GM18517 (cell line): ENCODE measurements at regions not wholly inside any gene's neighbourhood (a gene's known extent, or its start where the extent isn't known, plus 50 kb on each side); places are given as distances from the start of the nearest gene placed in this dataset.

Experiments used
- ATAC-seq: cut with Tn5 transposase; IDR thresholded peaks from one replicate; pipeline ENCODE4 v1.9.1; 2021; ENCODE audit warnings: mild to moderate bottlenecking, moderate library complexity; ENCODE audit not compliant: unreplicated experiment

DNA sequence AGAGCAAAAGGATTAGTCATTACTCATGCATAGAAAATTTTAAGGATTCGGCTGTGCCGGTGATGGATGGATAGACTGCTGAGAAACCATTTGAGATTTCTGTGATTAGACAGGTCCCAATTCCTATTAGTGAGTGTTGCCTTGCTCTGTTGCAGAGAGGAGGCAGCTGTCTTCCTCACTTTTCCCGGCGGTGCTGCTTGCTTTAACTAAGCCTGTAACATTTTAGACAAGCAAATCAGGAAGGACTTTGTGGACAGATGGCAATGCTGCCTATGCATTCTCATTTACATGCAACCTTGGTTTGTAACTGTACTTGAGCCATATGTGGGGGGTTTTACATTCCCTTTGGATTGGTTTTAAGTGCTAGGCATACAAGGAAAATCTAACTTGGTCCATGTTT is 1176.3 kb downstream of the CDH18 start:
- ATAC-seq = no peak

- ATAC-seq = no peak
Measured at GRCh38 chr5:18828351-18828750, 1159.6 kb downstream of the CDH18 start.

GRCh38 chr5:18829539-18829938 is 1158.5 kb downstream of the CDH18 start:
- ATAC-seq = no peak

- ATAC-seq = no peak
Measured at GRCh38 chr5:18850216-18850615, 1137.8 kb downstream of the CDH18 start.

DNA sequence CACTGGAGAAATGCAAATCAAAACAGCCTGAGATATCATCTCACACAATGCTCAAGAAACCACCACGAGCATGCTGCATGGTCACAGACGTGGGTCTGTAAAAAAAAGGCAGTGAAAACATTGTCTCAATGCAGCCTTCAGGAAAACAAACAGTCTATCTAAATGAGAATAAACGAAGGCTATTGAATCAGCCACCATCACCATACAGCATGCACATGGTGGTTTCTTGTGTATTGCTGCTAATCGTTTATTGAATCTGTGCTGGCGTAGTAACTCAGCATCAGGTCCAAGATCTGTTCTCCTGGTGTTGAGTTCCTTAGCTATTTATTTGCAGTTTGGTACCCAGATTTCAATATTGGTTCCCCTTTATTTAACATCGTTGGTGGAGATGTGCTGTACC is 1115.0 kb downstream of the CDH18 start:
- no peak for ATAC-seq

GRCh38 chr5:18876565-18876964 is 1111.4 kb downstream of the CDH18 start:
- ATAC-seq = no peak

DNA sequence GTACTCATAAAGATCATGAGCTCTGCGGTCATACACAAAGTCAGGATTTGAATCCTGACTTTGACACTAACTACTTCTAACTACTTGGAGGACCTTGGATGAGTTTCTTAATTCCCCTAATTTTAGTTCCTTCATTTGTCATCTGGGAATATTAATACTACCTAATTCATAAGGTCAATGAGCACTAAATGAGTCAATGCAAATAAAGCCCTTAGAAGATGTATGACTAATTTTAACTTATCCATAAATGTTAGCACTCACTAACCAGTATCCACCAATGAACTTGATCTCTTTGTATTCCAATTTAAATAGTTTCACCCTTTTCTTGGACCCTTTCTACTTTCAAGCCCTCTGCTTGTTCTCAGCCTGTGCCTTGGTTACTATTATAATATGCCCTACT is 1106.4 kb downstream of the CDH18 start:
- no peak for ATAC-seq

DNA sequence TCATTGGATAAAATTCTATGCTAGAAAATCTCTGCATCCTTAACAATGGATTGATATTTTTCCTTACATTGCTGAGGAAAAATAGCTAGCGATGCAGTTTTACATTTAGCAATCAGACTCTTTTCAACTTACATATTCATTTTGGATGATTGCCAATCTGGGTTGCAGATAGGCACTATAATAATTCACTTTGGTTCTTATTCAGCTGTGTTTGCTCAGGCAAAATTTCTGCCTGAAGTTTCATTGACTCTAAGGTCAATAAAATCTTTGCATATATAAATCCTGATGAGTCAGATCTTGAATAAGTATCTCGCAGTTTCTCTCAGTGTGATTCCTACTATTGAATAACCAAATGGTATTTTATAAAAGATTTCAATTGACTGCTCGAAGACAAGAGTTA is 1105.8 kb downstream of the CDH18 start:
- no peak for ATAC-seq

GRCh38 chr5:18888821-18889220 is 1099.2 kb downstream of the CDH18 start:
- ATAC-seq = no peak

DNA sequence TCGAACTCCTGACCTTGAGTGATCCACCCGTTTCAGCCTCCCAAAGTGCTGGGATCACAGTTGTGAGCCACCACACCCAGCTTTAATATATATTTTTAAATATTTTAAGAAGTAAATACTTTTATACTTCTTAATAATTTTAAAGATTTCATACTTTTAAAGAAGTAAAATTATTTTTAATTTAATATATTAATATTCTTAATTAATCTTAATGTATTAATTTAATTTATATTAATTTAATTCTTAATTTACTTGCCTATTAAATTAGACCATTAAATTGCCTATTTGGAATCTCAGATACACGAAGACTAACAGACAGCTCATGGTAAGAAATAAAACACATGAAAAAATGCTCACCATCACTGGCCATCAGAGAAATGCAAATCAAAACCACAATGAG is 1087.4 kb downstream of the CDH18 start:
- no peak for ATAC-seq

DNA sequence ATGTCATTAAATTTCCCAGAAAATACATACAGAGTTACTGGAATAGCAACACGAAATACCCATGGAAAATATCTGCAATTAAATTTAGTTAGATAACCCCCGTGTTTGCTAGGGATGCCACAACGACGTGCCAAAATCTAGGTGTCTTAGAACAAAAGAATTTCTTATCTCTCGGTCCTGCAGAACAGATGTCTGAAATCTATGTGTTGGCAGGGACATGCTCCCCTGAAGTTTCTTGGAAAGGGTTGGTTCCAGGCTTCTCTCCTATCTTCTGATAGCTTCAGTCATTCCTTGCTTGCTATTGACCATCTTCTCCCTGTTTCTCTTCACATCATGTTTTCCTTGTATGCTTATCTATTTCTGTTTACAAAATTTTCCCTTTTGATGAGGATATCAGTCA is 1067.0 kb downstream of the CDH18 start:
- ATAC-seq = no peak

DNA sequence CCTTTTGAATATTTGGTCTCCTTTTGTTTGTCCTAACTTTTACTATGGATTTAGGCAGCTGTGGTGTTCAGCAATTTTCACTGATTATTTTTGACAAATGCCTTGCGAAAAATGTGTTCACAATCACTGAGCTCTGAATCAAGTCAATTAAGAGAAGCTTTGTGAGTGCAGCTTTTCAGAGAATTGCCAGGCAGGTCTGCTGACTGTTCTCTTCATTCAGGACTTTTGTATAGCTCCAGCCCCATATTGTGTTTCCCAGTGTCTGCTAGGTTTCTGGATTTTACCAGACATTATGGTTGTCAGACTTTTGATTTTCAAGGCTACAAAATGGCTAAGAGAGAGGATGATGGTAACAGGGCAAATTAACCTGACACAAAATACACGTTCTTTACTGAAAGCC is 1055.9 kb downstream of the CDH18 start:
- ATAC-seq = no peak

DNA sequence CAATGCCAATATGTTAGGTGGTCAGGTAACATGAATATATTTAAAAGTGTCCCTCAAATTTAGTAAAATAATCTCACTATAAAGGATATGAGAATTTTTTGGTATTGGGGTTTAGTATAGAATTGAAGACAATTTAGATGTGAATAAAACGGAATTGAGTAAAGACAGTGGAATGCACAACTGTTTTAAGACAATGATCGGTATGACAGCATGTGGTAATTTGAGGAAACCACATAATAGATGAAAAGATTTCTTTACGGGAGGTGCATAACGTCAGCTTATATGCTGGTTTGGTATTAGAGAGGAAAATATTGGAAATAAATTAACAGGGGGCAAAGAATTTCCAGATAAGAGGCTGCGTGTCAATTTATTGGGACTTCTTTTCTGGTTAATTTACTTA is 1043.2 kb downstream of the CDH18 start:
- ATAC-seq = no peak

DNA sequence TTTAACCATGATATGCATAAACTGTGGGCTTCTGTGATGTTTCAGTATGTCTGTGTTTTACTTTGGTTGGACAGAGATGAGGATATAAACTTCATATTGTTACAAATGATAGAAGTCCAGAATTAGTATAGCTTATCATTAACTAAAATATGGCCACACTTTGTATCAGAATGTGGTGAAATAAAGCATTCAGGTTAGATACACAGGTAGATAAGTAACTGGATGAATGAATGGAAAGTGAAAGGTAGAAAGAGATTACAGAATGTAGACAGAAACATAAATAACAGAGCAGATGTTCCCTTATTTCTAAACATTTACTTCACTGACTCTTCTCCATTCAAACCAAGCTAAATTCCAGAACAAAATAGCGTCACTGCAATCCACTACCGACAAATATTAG is 1033.8 kb downstream of the CDH18 start:
- ATAC-seq = no peak

GRCh38 chr5:18959535-18959934 is 1028.5 kb downstream of the CDH18 start:
- no peak for ATAC-seq

- no peak for ATAC-seq
Measured at GRCh38 chr5:18961234-18961633, 1026.8 kb downstream of the CDH18 start.

DNA sequence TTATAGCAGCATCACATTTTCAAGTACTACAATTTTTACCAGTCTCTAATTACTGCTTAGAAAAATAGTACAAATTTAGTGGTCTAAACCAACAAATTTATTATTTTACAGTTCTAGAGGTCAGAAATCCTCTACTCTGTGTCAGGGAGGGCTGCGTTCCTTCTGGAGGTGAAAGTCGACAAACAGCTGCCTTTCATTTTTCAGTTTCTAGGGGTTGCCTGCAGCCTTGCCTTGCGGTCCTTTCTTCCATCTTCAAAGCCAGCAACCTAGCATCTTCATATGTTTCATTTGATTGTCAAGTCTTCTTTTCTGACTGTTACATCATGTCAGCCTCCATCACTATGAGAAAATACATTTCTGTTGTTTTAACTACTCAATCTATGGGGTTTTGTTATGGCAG is 1022.1 kb downstream of the CDH18 start:
- no peak for ATAC-seq

- ATAC-seq = no peak
Measured at GRCh38 chr5:18967637-18968036, 1020.4 kb downstream of the CDH18 start.

- ATAC-seq = no peak
Measured at GRCh38 chr5:18968966-18969365, 1019.0 kb downstream of the CDH18 start.

GRCh38 chr5:18970000-18970399 is 1018.0 kb downstream of the CDH18 start:
- ATAC-seq = no peak

GRCh38 chr5:18972177-18972576 is 1015.8 kb downstream of the CDH18 start:
- no peak for ATAC-seq

DNA sequence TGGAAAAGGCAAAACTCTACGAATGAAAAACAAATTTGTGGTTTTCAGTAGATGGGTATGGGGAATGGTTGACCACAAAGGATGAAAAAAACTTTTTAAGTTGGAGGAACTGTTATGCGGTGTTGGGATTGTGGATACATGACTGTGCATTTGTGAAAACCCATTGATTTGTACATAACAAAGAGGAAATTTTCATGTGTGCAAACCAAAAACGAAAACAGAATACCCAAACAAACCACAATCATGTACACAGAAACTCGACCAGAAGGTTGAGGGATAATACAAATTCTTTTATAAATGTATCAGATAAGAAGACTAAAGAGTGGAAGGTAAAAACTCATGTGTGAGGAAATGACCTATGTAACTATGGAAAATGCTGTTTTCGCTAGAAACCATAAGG is 1012.4 kb downstream of the CDH18 start:
- ATAC-seq = no peak

DNA sequence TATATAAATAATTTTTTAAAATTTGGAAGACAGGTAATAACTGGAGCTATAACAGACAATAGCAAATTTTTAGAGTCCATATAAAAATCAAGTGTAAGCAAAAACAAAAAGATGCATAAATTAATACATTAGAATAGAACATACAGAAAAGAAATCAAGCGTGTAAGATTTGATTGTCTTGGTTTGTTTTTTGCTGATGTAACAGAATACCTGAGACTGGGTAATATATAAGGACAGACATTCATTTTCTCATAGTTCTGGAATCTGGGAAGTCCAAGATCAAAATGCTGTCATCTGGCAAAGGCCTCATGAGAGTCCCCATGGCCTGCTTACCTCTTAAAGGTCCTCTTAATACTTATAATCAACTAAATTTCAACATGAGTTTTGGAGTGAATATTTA is 1010.1 kb downstream of the CDH18 start:
- no peak for ATAC-seq

DNA sequence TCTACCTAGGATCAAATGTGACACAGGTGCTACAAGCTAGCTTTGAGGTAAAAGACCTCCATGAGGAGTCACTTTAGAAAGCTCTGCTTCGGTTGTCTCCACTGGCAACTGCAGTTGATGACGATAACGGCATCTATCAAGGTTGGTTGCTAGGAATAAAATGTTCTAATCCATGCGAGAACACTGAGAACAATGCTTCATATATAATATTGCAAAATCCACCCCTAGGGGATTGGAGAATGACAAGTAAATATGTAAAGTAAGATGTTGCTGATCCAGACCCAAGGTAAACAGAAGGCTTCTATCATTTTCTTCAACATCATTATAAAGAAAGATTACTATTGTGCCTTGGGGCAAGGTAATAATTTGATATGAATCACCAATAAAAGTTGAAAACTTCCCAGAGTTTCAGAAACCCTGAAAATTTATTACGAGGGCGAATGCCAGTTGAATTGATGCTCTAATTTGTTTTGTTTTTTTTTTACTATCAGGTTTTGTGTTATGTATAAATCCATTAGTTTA is 1003.4 kb downstream of the CDH18 start:
- ATAC-seq = no peak
